A204.1 (cell line): ENCODE measurements at regions not wholly inside any gene's neighbourhood (a gene's known extent, or its start where the extent isn't known, plus 50 kb on each side); places are given as distances from the start of the nearest gene placed in this dataset.
"Not testable (repeated sequence)": the region's sequence is repeated elsewhere in the genome, so short reads cannot be mapped to it uniquely, and the experiment has no call there.

ENCODE experiments used
- FAIRE-seq: peaks from 2 replicates; lab custom pipeline; 2012; peaks lifted over from hg19 to GRCh38; lab: Jason Lieb, UNC

DNA sequence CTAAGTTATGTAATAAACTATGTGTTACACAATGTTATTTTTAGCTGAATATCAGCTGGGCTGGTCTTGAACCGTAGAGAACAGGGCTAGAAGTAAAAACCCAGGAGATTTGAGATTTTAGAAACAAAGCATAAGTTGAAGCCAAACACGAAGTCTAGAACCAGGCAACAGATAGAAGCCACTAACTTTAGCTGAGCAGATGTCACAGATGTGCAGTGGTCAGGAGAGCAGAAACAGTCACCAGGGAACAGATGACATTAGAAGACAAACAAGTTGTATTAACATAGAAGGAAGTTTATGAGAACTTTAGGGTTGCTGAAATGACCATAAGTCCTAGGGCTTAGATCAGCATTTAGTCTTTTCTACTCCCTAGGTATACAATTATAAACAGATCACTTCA, 731.0 kb downstream of the ZNF385D start:
- FAIRE-seq, result no peak

DNA sequence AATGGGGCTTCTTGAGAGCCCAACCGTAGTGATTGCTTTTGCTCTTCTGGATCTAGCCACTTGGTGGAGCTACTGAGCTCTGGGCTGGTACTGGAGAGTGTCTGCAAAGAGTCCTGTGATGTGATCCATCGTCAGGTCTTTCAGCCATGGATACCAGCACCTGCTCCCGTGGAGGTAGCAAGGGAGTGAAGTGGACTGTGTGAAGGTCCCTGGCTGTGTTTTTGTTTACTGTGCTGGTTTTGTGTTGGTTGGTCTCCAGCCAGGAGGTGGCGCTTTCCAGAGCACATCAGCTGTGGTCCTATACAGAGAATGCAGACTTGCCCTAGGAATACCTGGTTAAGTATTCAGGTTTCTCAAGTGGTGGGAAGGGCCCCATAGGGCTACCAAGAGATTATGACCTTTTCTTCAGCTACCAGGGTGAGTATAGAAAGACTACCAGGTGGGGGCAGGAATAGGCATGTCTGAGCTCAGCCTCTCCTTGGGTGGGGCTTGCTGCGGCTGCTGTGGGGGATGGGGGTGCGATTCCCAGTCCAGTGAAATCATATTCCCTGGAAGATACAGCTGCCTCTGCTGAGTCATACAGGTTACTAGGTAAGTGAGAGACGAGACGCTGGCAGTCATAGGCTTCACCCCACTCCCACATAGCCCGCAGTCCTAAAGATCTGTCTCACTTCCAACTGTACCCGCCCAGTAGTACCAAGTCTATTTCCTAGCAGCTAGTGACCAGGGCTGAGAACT, 733.7 kb downstream of the ZNF385D start:
- no peak for FAIRE-seq

DNA sequence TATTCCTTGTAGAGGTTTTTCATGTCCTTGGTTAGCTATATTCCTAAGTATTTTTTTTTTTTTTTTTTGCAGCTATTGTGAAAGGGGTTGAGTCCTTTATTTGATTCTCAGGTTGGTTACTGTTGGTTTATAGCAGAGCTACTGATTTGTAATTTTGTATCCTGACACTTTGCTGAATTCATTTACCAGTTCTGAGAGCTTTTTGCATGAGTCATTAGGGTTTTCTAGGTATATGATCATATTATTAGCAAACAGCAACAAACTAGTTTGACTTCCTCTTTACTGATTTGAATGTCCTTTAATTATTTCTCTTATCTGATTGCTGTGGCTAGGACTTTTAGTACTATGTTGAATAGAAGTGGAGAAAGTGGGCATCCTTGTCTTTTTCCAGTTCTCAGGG, 737.4 kb downstream of the ZNF385D start:
- FAIRE-seq, result no peak

DNA sequence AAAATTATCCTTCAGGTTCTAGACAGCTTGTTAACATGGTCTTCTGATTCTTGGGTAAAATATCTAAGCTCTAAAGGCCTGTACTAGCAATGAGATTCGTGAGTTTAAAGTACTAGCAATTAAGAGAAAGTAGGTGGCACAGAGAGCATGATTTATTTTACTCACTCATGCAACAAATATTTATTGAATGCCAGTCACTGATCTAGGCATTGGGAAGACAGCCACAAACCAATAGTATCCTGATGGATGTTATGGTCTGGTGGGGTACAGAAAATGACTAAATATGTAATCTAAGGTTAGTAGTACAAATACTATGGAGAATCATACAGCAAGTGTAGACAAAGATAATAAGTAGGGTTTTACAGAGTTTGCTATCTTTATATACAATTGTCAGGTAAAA, 751.3 kb downstream of the ZNF385D start:
- FAIRE-seq, result no peak

DNA sequence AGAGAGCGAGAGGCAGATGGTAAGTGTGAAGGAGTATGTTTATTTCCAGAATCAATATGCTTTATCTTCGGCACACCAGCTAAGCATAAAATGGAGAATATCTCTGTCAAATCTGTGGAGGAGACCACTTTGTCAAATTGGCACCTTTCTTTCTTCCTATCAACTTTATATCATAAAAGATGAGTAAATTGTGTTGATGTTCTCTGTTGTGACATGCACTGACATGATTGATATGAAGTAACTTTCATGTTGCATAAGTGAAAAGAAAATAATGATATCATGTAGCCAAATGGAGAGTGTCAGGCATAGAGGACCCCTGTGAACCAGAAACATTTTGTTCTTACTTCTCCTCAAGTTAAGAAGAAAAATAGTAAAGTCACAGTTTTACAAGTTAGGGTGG, 753.8 kb downstream of the ZNF385D start:
- no peak for FAIRE-seq

DNA sequence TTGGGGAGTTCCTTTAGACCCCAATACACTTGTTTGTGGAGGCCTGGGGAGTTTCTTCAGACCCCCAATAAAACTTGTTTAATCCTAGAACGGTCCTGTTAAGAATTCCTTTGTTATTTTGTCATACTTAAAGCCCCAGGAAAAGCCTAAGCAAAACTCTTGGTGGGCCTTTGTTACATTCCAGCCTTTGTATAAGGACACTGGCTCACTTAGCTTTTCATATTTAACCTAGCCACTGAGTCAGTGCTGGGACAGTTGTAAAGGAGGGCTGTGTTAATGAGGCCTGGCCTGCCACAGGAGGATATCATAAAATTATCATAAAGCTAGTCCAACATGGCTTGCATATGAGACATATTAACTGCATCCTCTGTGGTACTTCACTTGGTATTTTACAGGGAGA, 760.1 kb downstream of the ZNF385D start:
- no peak for FAIRE-seq

DNA sequence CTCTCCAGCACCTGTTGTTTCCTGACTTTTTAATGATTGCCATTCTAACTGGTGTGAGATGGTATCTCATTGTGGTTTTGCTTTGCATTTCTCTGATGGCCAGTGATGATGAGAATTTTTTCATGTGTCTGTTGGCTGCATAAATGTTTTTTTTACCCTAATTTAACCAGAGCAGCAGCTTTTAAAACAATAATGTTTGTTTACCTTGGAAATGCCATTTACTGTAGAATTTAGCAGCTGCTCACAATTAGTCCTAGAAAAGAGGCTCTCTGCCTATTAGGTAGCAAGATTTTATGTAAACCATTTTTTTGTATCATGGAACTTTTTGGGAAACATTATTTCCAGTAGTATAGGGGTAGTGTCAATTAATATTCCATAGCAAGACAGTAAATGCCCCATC, 761.4 kb downstream of the ZNF385D start:
- FAIRE-seq, result not testable (repeated sequence)

DNA sequence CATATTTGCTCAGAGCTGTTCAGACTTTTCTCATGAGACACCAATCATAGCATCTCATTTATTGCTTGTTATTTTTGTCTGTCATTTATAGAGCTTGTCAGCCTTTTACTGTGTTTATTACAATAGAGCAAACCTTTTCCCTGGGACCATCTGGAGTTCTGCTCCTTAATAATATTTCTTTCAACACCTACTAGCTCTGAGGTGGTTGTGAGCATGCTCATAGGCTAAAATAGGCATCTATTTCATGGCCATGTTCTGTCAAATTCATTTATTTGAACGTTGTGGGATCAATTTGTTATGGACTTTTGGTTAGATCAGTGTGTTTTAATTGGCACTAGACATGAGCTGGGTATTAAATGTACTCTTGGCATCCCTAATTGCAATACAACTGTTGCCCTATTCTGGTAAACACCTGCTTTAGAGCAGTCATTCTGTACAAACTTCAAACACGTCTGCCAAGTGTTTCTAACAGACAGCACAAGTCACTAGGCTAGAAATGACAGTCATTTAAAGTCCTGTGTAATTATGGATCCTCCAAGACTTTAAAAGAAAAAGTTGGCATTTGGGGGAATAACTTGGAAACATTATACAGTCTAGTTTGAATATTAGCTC, 766.3 kb downstream of the ZNF385D start:
- no peak for FAIRE-seq

DNA sequence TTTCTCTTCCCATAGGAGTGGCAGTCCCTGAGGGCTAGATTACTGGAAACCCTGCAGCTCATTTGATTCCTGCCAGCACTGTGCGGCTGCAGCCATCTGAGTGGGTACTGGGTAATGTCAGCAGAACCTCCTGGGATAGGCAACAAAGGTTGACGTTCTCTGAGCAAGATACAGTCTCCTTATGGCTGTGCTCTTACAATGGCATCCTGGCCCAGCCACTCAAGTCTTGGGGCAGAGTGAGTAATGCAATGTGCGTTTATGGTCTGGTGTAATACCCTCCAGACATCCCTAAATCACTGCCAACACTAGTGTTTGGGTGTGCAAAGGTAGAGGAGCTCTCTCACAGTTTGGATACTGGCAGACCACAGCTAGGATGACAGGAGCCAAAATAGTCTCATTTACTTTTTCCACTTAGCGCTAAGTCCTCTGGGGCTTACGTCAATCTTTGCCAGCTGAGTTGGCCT, 775.8 kb downstream of the ZNF385D start:
- FAIRE-seq, result no peak

DNA sequence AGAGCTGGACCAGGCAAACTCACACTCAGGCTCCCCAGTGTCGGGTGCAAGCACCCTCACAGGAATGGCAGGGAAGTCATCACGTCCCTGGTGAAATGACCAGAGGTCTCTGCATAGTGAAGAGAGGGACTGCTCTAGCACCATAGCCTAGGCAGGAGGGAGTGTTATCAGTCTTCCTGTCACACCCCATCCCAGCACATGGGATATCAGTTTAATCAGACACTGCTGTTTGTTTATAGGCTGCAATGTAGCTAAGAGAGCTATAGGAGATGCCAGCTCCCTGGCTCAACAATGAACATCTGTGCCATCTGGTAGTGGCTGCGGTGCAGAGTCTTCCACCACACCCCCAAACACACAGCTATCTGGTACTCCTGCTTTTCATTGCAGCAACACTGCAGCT, 776.6 kb downstream of the ZNF385D start:
- no peak for FAIRE-seq

DNA sequence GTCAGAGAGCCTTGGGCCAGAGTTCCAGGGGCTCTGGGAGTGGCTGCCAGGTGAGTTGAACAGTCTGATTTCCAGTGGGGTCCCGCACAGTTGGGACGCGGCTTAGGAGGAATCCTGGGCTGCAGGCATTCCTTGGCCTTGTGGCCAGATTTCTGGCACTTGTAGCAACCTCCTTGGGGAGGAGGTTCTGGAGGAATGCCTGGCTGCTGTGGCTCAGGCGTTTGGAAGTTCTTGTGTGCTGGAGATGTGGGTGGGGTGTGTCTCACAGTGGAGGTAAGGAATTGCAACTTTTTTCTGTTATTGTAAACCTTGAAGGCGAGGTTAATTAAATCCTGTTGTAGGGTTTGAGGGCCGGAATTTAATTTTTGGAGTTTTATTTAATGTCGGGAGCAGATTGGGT, 780.2 kb downstream of the ZNF385D start:
- FAIRE-seq, result not testable (repeated sequence)

DNA sequence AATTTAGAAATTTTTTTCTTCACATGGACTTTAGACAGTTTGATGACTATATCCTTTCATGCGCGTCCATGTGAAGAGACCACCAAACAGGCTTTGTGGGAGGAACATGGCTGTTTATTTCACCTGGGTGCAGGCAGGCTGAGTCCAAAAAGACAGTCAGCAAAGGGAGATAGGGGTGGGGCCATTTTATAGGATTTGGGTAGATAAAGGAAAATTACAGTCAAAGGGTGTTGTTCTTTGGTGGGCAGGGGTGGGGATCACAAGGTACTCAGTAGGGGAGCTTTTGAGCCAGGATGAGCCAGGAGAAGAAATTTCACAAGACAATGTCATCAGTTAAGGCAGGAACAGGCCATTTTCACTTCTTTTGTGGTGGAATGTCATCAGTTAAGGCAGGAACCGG, 781.5 kb upstream of the SGO1 start:
- not testable (repeated sequence) for FAIRE-seq

DNA sequence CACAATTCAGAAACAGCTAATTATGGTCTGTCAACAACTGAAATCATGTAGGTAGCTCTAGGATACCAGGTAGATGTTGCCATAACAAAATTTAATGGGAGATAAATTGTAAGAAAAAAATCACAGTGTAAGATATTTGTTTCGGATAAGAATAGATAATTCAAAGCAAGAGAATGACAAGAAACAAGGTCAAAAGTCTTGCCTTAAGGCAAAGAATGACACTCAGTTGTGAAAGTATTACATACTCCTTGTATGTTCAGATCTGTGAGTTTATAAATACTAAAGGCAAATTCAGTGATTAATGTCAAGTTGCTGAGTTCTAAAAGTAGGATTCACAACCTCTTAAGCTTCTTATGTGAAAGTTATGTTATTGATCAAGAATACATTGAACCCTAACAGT, 772.2 kb upstream of the SGO1 start:
- no peak for FAIRE-seq

DNA sequence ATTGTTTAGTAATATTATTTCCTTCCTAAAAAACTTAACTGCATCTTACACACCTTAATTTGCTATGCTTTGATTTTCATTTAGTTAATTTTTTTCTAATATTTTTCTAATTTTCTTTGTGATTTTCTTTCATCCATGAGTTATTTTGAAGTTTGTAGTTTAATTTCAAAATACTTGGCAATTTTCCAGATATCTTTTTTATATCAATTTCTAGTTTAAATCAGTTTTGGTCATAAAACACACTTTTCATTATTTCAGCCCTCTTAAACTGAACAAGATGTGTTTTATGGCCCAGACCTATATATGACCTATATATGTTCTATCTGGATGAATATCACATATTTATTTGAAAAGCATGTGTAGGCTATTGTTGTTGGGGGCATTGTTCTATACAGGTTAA, 759.9 kb upstream of the SGO1 start:
- FAIRE-seq, result peak; percentile 19

DNA sequence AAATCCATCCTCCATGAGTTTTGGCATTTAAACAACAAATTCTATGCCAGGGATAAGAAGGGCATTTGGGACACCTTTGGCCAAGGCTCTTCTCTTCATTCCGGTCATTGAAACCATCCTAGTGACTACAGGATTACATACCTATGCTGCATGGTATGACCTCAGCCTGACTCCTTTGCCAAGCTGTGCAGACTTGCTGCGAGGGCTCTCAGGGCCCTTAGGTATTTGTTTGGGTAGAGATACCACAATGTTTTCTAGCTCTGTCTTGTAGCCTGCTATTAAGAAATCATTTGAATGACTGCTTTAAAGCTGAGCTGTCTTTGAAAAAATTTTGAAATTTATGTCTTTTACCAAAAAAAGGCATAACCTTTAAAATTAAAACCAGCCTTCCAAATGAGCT, 749.8 kb upstream of the SGO1 start:
- no peak for FAIRE-seq

DNA sequence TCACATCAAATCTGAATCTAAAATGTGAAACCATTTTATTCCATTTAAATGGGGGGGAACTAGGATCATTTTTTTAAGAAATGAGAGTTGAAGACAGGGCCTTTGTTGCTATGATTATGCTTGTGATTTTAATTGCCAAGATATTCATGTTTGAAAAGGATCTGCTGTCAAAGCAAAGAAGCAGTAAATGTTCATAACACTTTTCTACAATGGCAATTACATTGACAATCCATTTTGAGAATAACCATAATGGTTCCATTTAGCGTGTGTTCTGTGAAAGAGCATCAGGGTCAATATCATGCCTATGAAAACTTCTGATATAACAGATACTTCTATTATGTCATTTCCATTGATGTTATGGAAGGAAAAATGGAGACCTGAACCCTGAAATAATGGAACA, 745.8 kb upstream of the SGO1 start:
- FAIRE-seq, result no peak

DNA sequence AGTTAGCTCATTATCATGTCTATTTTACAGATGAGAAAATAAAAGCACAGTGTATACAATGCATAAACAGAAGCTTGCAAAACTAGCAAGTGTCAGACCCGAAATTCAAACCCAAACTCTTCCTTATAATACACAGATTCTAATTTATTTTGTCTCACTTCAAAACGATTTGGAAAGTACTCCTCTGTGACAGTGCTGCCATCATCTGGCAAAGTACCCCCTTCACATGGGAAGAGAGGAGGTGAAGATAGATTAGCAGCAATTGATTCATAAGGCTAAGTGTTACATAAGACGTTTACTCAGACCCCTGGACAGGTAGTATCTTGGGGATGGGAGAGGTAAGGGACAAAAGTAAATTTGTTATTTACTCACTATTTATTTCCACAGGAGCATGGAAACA, 744.0 kb upstream of the SGO1 start:
- no peak for FAIRE-seq

DNA sequence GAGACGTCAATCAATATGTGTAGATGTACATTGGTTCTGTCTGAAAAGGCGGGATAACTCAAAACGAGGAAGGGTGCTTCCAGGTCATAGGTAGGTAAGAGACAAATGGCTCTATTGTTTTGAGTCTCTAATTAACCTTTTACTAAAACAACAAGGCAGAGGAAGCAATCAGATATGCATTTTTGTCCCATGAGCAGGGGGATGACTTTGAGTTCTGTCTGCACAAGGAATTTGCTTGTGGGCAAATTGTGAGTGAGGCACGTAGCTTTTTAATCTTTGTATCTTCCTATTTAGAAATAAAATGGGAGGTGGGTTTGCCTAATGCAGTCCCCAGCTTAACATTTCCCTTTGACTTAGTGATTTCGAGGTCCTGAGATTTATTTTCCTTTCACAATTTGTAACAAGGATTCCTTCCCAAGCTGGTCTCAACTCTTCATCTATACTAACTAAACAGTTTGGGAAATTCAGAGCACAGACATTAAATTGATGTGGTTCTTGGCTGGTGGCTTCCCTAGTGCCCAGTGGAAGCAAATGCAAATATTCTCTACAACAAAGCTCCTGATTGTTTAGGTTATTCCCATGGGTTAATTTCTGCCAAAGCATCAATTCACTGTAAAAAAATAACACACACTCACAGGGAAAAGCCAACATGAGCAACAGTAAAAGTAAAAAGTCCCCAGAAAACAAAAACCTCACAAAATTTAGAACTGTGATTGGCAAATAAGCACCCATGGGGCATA, 738.8 kb upstream of the SGO1 start:
- FAIRE-seq, result no peak

DNA sequence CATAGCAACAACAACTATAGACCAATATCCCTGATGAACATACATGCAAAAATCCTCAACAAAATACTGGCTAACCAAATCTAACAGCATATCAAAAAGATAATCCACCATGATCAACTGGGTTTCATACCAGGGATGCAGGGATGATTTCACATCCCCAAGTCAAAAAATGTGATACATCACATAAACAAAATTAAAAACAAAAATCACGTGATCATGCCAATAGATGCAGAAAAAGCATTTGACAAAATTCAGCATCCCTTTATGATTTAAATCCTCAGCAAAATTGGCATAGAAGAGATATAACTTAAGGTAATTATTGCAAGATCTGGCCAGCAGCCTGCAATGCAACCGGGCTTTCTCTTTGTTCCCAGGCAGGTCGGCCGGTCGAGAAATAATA, 735.1 kb upstream of the SGO1 start:
- not testable (repeated sequence) for FAIRE-seq

DNA sequence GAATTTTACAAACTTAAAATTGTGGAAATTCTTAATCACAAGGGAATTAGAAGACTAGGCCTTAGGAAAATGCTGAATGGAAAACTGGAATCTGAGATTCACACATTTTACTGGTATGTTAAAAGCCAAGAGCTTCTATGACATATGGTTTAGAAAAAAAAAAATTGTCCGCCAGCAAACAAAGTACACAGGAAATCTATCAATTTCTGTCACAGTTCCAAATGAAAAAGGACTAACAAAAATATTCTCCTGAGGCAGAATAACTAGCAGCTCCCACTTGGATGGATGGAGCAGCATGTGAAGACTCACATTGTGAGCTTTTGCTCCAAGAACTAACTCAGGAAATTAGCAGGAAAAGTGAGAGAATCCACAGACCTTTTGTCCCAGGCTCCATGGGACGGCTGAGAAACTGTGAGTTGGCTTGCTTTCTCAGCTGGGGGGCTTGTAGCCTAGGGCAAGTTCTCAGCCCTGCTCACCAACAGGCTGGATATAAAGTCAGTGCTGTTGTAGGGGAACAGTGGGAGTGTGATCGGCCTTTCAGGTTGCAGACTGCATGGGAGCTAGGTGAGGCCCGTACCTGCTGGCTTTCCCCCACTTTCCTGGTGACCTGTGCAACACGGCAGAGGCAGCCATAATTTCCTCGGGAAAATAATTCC, 731.1 kb upstream of the SGO1 start:
- no peak for FAIRE-seq

DNA sequence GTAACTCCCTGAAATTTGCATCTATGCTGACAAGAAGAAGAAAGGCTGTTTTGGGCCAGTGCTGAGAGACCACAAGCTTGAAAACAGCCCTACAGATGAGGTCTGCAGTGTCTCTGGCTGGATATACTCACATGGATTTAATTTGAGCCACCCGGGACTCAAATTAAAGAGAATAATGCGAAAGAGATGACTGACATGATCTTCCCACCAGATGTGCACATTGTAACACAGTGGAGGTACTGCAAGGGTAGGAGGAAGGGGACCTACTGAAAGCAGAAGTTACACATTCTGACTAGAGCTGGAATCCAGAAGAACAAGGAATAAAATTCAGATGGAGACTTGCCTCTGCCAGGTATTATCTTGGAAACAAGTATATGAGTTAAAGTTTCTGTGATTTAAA, 728.3 kb upstream of the SGO1 start:
- no peak for FAIRE-seq

DNA sequence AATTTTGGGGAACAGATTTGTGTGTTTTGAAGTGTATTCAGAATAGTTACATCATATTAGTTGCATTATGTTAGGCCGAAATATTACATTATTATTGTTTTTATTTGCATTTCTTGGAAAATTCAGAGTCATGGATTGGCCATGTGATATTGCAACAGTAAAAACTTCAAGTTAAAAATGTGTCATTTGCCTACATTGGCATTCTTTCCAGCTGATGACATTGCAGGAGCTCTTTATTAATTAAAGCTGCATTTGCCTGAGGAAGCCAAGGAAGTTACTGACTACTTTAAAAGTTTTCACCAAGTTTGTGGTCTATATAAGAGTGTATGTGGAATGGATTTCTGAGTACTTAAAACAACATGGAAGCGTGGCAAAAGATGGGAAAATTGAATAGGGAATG, 726.4 kb upstream of the SGO1 start:
- FAIRE-seq, result no peak

DNA sequence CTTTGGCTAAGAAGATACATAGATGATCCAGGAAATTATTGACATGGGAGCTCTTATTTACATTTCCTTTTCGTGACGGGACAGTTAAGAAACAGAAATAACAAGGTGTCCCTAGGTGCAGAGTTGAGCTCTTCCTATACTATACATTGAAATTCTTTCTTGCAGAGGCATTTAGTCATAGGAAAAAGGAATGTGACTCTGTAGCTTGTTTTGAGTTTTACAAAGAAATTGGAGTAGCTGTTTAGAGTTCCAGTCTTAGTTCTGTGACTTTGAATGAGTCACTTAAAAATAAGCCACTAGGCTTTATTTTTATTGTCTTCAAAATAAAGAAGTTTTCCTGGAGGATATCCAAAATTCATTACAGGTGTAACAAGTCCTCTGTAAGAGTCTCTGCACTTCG, 723.5 kb upstream of the SGO1 start:
- FAIRE-seq, result no peak
